NCI-H446 (cell line): ENCODE measurements at regions not wholly inside any gene's neighbourhood (a gene's known extent, or its start where the extent isn't known, plus 50 kb on each side); places are given as distances from the start of the nearest gene placed in this dataset.
A peak's percentile ranks its signal among the peaks of the same experiment; 100 is the strongest.

Source experiments
- DNase-seq, 2 experiments: peaks; one replicate each; lab custom pipeline; 2025; lab: John Stamatoyannopoulos, UW

GRCh38 chr18:24826605-24827004, 366.2 kb downstream of the HRH4 start:
- no peak for DNase-seq

DNA sequence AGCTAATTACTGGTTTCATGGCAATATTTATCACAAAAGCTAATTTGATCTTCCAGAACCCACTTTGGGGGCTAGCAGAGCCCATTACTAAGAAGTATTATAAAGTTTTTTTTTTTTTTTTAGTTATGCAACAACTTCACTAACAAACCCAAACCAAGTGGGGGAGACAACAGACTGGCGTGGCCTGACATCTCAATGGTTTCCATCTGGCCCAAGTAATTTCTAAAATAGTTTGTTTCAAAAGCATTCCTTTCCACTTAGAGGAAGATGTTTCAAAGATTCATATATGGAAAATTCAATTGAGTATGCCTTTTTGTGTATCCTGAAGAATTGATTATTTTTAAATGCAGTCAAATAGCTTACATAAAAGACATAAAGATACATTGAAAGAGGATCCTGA, 367.1 kb downstream of the HRH4 start:
- DNase-seq: no peak

- no peak for DNase-seq
Measured at GRCh38 chr18:24831081-24831480, 370.6 kb downstream of the HRH4 start.

DNA sequence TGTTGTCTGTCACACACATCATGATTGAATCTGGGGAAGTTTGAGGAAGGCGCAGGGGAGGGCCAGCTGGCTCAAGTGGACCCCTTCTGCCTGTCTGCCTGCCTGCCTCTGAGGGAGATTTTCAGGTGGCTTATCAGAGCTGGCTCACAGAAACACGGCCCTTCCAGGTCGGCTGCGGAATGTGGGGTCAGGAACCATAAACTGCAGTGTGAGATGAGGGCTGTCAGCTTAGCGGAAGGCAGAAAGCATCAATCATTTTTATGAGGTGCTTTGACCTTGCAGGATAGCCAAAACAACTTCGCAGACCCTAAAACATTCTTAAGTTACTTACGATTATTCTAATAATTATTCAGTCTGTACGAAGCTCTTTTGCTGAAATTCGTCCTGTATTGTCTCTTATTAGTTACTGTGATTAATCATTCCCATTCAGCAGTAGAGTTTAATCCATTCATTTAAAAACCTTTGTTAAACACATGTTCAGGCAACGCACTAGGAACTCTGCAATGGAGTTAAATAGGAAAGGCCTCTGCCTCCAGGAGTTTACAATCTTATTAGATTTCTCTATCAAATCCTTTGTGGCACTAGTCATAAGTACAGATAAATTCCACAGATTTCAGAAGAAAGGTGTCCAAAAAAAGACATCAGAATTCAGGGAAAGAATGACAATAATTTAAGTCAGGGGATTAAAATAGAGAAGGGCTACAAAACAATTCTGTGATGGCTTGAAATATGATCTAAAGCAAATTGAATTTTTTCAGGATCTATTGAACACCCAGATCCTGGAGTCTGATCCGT, 371.6 kb downstream of the HRH4 start:
- no peak for DNase-seq

DNA sequence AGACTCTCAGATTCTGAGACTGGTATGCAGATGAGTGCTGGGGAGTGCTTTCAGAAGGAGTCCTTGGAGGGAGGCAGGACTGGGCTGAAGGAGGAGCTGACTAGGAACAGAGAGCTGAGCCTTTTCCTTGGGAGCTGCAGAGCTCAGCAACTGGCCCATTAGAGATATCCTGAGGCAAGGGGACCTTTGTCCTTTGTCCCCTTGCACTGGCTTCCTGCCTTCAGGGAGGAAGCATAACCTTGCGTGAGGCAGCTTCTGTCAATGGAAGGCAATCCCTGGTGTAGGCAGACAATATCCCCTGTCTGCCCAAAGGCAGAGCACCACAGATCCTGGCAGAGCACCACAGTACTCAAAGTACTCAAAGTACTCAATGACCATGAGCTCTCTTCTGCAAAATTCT, 375.3 kb downstream of the HRH4 start:
- DNase-seq: no peak

GRCh38 chr18:24837066-24837465, 376.6 kb downstream of the HRH4 start:
- DNase-seq: peak in 1 of 2 experiments; percentile 18

DNA sequence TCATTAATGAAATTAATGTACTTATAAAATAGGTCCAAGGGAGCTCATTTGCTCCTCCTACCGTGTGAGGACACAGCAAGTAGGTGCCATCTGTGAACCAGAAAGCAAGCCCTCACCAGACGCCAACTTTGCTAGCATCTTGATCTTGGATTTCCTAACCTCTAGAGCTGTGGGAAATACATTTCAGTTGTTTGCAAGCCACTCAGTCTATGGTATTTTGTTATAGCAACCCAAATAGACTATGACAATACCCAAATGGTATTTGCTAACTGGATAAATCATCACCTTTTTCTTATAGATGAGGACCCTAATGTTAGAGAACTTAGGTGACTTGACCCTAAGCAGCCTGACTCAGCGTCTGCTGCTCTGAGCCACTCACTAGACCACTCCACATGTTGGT, 379.6 kb downstream of the HRH4 start:
- DNase-seq: no peak

DNA sequence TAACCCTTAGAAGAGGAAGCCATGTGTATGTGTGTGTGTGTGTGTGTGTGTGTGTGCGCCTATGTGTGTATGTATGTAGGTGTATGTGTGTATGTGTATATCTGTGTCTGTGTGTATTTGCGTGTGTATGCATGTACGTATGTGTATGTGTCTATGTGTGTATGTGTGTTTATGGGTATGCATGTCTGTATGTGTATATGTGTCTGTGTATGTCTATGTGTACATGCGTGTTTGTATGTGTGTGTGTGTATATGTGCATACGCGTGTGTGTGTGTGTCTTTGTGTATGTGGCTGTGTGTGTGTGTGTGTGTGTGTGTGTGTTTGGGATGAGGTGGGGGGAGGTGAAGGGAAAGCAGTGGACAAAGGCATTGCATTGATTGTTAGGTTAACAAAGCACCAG, 380.2 kb downstream of the HRH4 start:
- no peak for DNase-seq

DNA sequence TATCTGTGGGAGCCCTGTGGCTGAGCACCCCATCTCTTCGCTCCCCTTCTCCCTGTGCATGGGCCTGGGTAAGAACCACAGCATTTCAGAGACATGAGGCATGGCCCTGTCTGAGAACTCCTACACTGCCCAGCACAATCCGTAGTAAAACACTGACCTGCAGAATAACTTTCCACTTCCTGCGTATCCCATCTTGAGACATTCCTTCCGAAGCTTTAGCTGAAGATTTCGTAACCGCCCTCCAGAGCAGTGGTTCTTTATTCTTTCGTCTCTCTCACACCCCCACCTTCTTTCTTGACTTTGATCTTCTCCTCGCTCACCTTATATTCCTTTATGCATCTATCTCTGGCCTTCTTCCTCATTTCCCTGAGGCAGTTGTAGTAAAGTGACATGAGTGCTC, 381.1 kb downstream of the HRH4 start:
- DNase-seq: no peak

GRCh38 chr18:24843123-24843522, 382.7 kb downstream of the HRH4 start:
- no peak for DNase-seq

DNA sequence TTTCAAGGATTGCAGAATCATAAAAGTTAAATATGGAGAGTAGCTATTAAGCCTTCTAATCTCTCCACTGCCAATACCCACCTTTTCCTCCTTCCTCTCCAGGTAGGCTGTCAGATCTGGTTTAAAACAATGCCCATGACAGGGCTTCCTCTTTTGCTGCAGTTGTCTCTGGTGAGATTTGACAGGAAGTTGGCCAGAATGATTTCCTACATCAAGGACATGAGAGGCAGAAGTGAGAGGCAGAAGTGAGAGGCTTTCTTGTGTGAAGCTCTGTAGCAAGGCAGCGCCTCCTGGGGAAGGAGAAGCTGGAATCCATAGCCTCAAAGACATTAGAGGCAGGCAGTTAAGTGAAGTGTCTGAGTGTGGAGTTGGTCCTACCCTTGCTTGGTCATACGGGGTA, 385.7 kb downstream of the HRH4 start:
- no peak for DNase-seq

DNA sequence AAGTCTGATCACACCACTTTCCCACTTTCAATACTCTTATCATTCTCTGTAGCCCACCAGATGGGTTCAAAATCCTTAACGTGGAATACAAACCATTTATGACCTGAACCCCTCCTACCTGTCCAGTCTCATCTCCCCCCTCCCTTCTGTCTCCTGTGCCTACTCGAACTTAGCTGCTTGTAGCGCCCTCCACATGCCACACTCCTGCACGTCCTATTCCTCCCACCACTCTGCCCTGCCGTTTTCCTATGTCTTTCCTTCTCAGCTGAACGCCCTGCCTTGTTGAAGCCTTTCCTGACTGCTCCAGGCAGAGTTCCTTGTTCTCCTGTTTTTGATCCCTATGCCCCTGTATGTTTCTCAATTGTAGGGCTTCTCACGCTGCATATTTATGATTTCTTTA, 390.1 kb downstream of the HRH4 start:
- no peak for DNase-seq

DNA sequence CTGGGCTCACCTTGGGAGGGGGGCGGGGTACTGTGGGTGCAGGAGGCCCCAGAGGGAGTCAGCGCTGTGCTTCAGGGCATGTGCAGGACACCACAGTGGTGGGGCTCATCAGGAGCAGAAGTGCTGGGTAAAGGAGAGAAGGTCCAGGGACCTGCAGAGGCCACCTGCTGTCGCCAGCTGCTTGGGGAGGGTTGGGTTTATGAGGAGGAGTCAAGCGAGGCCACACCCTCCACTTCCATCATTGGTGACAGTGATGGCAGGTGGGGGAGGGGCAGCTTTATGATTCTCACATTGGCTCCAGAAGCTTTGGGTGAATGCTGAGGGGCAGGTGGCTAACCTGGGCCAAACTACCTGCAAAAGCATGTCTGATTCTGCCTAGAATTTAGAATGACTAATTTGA, 392.6 kb downstream of the HRH4 start:
- no peak for DNase-seq

DNA sequence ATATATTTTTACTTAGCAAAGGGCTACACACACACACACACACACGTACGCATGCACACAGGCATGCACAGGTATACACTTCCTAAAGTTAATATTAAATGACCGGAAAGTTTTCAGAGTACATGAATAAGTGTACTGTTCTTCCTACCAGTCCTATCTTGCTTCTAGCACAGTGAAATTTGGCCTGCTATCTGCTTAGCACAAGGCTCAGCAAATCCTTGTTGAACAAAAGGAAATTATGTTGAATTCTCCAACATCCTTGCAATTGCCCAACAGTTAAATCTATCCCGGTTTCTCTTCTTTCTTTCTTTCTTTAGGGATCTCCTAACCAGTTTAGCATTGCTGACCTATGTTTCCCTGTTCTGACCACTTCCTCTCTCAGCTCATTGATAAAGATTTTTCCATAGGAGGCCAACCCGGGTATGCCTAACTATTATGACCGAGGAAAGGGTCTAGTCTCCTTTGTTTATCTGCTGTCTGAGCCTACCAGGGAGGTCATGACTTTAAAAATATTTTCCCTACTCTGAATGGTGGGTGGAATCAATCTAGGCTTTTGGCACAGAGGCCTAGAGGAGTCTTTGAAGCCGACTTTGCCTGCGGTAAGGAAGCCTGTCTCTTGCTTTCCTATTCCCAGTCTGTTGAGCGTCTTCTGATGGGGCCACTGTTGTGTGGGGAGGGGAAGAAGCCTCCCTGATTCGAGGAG, 400.7 kb downstream of the HRH4 start:
- no peak for DNase-seq

GRCh38 chr18:24862201-24862816, 401.9 kb downstream of the HRH4 start:
- DNase-seq: no peak

GRCh38 chr18:24868311-24868710, 407.9 kb downstream of the HRH4 start:
- no peak for DNase-seq

GRCh38 chr18:24868760-24869237, 408.4 kb downstream of the HRH4 start:
- no peak for DNase-seq

- no peak for DNase-seq
Measured at GRCh38 chr18:24869285-24869684, 408.8 kb downstream of the HRH4 start.

- DNase-seq: no peak
Measured at GRCh38 chr18:24875286-24875685, 414.8 kb downstream of the HRH4 start.

DNA sequence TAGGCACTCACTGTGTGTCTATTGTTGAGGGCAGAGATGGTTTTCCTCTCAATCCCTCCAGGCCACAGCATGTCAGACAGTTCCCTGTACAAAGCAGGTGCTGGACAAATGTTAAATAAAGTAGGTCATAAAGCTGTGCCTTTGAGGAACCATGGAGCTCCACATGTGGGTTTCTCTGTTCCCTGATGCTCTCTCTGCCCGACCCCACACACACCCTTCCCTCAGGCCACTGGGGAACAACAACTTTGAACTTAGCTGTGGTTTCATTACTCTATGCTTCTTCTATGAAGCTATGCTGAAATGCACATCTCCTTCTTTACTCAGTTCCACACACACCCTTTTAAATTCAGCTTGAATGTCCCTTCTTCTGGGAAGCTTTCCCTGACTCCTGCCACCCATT, 415.3 kb downstream of the HRH4 start:
- DNase-seq: no peak

GRCh38 chr18:24876266-24876665, 415.8 kb downstream of the HRH4 start:
- no peak for DNase-seq

- DNase-seq: no peak
Measured at GRCh38 chr18:24877066-24877465, 416.6 kb downstream of the HRH4 start.

- no peak for DNase-seq
Measured at GRCh38 chr18:24877546-24877945, 417.1 kb downstream of the HRH4 start.
